Liver (tissue), 8 donors: ENCODE measurements at regions not wholly inside any gene's neighbourhood (a gene's known extent, or its start where the extent isn't known, plus 50 kb on each side); places are given as distances from the start of the nearest gene placed in this dataset.
"Not testable (repeated sequence)": the region's sequence is repeated elsewhere in the genome, so short reads cannot be mapped to it uniquely, and the experiment has no call there.

Experiments used
- DNase-seq: peaks from one replicate; pipeline ENCODE4 v3.0.0-alpha.2; 2017; ENCODE audit warnings: low spot score
- H3K27ac ChIP-seq, 2 donors: one replicate each; pipeline ENCODE4 v1.7.0; 2013; ENCODE audit warnings: inconsistent platforms in 2 of 2, low read length in 2 of 2, control low read depth in 1 of 2, low read depth in 1 of 2, mild to moderate bottlenecking in 1 of 2
- H3K27me3 ChIP-seq, 4 donors: one replicate each; pipeline versions ENCODE4 v1.6.1 to v1.7.0; 2013; ENCODE audit warnings: low read length in 3 of 4, inconsistent platforms in 1 of 4, mild to moderate bottlenecking in 1 of 4, moderate library complexity in 1 of 4; ENCODE audit not compliant: control insufficient read depth in 4 of 4, insufficient read depth in 4 of 4
- H3K36me3 ChIP-seq, 4 donors: one replicate each; pipeline versions ENCODE4 v1.6.1 to v1.7.0; 2013; ENCODE audit warnings: low read length in 3 of 4, mild to moderate bottlenecking in 3 of 4, low read depth in 1 of 4, moderate library complexity in 1 of 4; ENCODE audit not compliant: control insufficient read depth in 4 of 4, insufficient read depth in 3 of 4
- H3K4me1 ChIP-seq, 4 donors: one replicate each; pipeline versions ENCODE4 v1.6.1 to v1.7.0; 2013; ENCODE audit warnings: low read length in 3 of 4, mild to moderate bottlenecking in 3 of 4, moderate library complexity in 1 of 4; ENCODE audit not compliant: control insufficient read depth in 4 of 4, insufficient read depth in 4 of 4
- H3K4me3 ChIP-seq, 3 donors: one replicate each; pipeline versions ENCODE4 v1.6.1 to v1.7.0; 2013; ENCODE audit warnings: low read length in 3 of 3, control low read depth in 1 of 3, low read depth in 1 of 3, mild to moderate bottlenecking in 1 of 3
- H3K9ac ChIP-seq, 2 donors: one replicate each; pipeline ENCODE4 v1.7.0; 2013; ENCODE audit warnings: low read length in 2 of 2, mild to moderate bottlenecking in 2 of 2, moderate library complexity in 2 of 2, control low read depth in 1 of 2, low read depth in 1 of 2
- H3K9me3 ChIP-seq, 4 donors: one replicate each; pipeline versions ENCODE4 v1.6.1 to v1.7.0; 2013; ENCODE audit warnings: low read length in 3 of 4; ENCODE audit not compliant: control insufficient read depth in 4 of 4
- ATF3 ChIP-seq: IDR thresholded peaks from 2 replicates; pipeline ENCODE4 v1.6.1; 2016; ENCODE audit warnings: antibody characterized with exemption
- CTCF ChIP-seq: fragments of 150-350 bp; IDR thresholded peaks from 2 replicates; pipeline ENCODE4 v1.5.1; 2017; ENCODE audit warnings: improper control_type of control experiment, low read depth, low read length; ENCODE audit not compliant: missing input control
- FOXA1 ChIP-seq: IDR thresholded peaks from 2 replicates; pipeline ENCODE4 v1.6.1; 2016; ENCODE audit warnings: antibody characterized with exemption
- FOXA2 ChIP-seq: IDR thresholded peaks from 2 replicates; pipeline ENCODE4 v1.6.1; 2016; ENCODE audit warnings: antibody characterized with exemption
- GABPA ChIP-seq, 2 donors: IDR thresholded peaks in 1 of 2; conservative IDR thresholded peaks in 1 of 2; 2 replicates each; pipeline ENCODE4 v1.6.1; 2016; ENCODE audit warnings: antibody characterized with exemption in 2 of 2, mild to moderate bottlenecking in 1 of 2, moderate library complexity in 1 of 2
- HNF4A ChIP-seq, 2 donors: conservative IDR thresholded peaks; 2 replicates each; pipeline ENCODE4 v1.6.1; 2016; ENCODE audit warnings: antibody characterized with exemption in 2 of 2, mild to moderate bottlenecking in 2 of 2
- JUND ChIP-seq, 2 donors: IDR thresholded peaks; 2 replicates each; pipeline ENCODE4 v1.6.1; 2016; ENCODE audit warnings: antibody characterized with exemption in 2 of 2
- MAX ChIP-seq: IDR thresholded peaks from 2 replicates; pipeline ENCODE4 v1.6.1; 2016; ENCODE audit warnings: antibody characterized with exemption
- RXRA ChIP-seq, 2 donors: IDR thresholded peaks; 2 replicates each; pipeline ENCODE4 v1.6.1; 2017 to 2018; ENCODE audit warnings: antibody characterized with exemption in 2 of 2, mild to moderate bottlenecking in 1 of 2
- SP1 ChIP-seq: IDR thresholded peaks from 2 replicates; pipeline ENCODE4 v1.6.1; 2018; ENCODE audit warnings: antibody characterized with exemption, mild to moderate bottlenecking
- TAF1 ChIP-seq: conservative IDR thresholded peaks from 2 replicates; pipeline ENCODE4 v1.6.1; 2016; ENCODE audit warnings: antibody characterized with exemption, mild to moderate bottlenecking
- YY1 ChIP-seq: IDR thresholded peaks from 2 replicates; pipeline ENCODE4 v1.6.1; 2016; ENCODE audit warnings: antibody characterized with exemption, mild to moderate bottlenecking
- WGBS: extraction: QIAGEN DNeasy Blood & Tissue Kit; methylation state at CpG from one replicate; pipeline ENCODE4 v1.1.7; 2013; 5-methylcytosine and 5-hydroxymethylcytosine counted together
- TF ChIP-seq, protein P1 (sequence below): IDR thresholded peaks from 2 replicates; pipeline ENCODE4 v1.6.1; 2016; ENCODE audit warnings: antibody characterized with exemption
- donor health status: healthy.
- donor health status: healthy.
- donor health status: healthy.
- donor health status: healthy.
- donor health status: healthy.

DNA sequence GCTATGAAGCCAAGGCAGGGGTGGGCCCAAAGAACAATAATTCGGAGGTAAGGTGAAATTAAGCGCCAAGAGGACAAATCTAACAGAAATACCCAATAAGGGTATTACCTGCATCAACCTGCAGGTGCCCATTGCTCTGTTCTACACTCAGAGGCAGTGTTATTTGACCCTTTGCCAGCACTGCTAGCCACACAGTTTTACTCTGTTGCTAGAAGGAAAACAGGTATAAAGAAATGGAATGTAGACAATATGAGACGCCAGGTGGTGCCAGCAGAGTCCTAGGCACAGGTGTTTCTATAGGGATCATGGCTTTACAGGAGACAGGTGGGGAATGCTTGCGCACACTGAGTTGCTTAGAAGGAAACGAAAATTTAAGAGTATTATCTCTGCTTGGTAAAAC is 201.3 kb downstream of the HTR1A start (continued):
- TF ChIP-seq, protein P1, sequence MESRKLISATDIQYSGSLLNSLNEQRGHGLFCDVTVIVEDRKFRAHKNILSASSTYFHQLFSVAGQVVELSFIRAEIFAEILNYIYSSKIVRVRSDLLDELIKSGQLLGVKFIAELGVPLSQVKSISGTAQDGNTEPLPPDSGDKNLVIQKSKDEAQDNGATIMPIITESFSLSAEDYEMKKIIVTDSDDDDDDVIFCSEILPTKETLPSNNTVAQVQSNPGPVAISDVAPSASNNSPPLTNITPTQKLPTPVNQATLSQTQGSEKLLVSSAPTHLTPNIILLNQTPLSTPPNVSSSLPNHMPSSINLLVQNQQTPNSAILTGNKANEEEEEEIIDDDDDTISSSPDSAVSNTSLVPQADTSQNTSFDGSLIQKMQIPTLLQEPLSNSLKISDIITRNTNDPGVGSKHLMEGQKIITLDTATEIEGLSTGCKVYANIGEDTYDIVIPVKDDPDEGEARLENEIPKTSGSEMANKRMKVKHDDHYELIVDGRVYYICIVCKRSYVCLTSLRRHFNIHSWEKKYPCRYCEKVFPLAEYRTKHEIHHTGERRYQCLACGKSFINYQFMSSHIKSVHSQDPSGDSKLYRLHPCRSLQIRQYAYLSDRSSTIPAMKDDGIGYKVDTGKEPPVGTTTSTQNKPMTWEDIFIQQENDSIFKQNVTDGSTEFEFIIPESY: no peak
- TF ChIP-seq RXRA (IDR thresholded peaks at IDR 0.05) (no peak), MAX (no peak), JUND (IDR thresholded peaks at IDR 0.05) (no peak), HNF4A (conservative IDR thresholded peaks at IDR 0.05) (no peak), FOXA2 (no peak)

- TF ChIP-seq RXRA (IDR thresholded peaks at IDR 0.05) (no peak), TAF1 (no peak), SP1 (no peak), FOXA1 (no peak), GABPA (IDR thresholded peaks at IDR 0.05 in 1 of 2, conservative IDR thresholded peaks at IDR 0.05 in 1 of 2) (no peak), HNF4A (conservative IDR thresholded peaks at IDR 0.05) (no peak), FOXA2 (no peak), YY1 (no peak), ATF3 (no peak), CTCF (no peak), JUND (IDR thresholded peaks at IDR 0.05) (no peak)
- TF ChIP-seq, protein P1: no peak
- peaks cover 0 to 8% (median 1%) of the 10 kb centered on the region in 4 donors for H3K9me3 ChIP-seq
- H3K27ac ChIP-seq: no peak overlapping the region
- H3K27me3 ChIP-seq: no peaks in the 10 kb centered on the region
- WGBS: 49% methylated on average over 1 of the region's 1 CpG
- no peaks in the 10 kb centered on the region for H3K36me3 ChIP-seq
- H3K4me3 ChIP-seq: no peak overlapping the region
- H3K9ac ChIP-seq: no peak overlapping the region
- DNase-seq: no peak
- H3K4me1 ChIP-seq: no peaks in the 10 kb centered on the region
Observed at GRCh38 chr5:63743096-63743798, 219.0 kb downstream of the HTR1A start.

GRCh38 chr5:63732880-63733279 is 229.4 kb downstream of the HTR1A start:
- not testable (repeated sequence) for H3K36me3 ChIP-seq, H3K9me3 ChIP-seq, H3K4me3 ChIP-seq, H3K27me3 ChIP-seq, H3K27ac ChIP-seq, H3K4me1 ChIP-seq, H3K9ac ChIP-seq, DNase-seq
- WGBS: 71% methylated on average over 5 of the region's 5 CpGs
